NCI-H226 (cell line): ENCODE measurements at regions not wholly inside any gene's neighbourhood (a gene's known extent, or its start where the extent isn't known, plus 50 kb on each side); places are given as distances from the start of the nearest gene placed in this dataset.
A peak's percentile ranks its signal among the peaks of the same experiment; 100 is the strongest.

Experiments used
- DNase-seq: peaks from one replicate; pipeline ENCODE4 v3.0.0-alpha.2; 2015

DNA sequence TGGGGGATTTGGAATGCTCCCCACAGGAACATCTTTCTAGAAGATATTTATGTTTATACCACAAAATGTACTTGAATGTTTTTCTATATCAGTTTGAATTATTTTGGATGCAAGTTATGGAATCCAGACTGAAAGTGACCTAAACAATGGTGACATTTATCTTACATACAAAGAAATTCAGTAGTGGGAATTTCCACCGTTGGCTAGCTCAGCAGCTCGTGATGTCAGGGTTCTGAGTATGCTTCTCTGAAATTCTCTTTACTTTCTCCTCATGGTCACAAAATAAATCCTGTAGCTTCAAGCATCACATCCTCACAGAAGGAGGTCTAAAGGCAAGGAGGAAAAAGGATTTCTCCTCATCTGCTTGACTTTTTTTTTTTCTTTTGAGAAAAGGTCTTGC, 105.3 kb downstream of the AKAIN1 start:
- no peak for DNase-seq

DNA sequence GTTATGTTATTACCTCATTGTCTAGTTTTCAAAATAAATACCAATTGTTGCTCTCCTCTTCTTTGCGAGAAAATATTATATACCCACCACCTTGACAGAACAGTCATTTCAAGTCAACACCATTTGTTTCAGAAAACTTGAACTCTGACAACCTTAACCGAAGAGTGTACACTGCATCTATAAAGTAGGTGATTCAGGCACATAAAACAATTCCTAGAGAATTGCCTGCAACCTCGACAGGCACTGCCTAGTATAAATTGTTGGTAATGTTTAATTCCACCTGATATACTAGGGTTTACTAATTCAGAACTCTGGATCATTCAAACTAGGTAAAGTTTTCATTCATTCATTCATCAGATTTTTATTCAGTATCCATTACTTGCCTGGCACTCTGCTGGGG, 121.8 kb downstream of the AKAIN1 start:
- DNase-seq: no peak

DNA sequence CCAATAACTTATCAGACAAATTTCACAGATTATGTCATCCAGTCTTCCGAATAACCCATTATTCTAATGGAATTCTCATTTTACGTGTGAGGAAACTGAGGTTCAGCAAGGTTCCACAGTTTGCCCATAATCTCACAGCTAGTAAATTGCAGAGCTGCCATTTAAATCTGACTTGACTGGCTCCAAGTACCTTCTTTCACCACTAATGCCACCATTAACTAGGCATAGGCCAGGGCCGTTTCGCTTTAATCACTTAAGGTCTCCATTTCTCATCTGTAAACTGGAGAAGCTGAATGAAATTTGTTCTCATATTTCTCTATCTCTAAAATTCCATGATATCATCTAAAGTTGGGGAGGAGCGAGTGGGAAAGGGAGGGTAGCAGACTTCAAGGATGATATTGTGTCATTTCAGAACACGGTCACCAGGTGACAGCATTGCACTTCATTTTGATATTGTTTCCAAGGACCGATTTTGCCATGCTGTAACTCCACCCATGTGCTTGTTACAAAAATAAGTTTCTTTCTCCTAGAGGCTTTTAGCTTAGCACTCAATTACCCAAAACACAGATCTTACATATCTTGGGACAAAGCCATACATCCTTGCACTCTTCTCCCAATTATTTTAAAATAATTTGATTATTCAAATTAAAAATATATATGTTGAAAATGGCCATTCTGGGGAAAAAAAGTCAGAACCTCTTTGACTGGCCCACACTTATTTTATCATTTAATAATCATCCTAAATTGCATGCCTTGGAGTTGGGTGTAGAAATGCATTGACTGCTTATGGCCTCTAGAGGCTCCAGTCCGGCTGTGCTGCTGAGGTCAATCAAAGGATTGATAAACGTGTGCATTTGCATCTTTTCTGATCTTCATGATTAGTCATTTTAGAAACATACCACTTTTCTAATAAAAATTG, 123.8 kb downstream of the AKAIN1 start:
- peak; percentile 2 for DNase-seq

DNA sequence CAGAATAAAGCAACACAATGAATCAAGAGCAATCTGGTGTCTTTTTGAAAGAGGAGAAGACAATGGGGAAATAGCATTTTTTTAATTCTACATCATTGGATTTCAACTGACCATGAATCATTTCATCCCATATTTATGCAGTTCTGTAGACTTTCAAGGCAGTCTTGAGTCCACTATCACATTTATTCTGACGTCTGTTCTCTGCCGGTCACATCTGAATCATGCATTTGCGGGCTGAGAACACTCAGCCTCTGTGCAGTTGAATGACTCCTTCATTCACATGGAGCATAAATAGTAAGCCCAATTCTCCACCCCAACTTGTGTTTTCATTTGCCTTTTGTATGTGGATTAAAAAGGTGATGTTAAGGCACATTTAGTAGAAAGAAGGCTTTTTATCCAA, 128.2 kb downstream of the AKAIN1 start:
- no peak for DNase-seq

DNA sequence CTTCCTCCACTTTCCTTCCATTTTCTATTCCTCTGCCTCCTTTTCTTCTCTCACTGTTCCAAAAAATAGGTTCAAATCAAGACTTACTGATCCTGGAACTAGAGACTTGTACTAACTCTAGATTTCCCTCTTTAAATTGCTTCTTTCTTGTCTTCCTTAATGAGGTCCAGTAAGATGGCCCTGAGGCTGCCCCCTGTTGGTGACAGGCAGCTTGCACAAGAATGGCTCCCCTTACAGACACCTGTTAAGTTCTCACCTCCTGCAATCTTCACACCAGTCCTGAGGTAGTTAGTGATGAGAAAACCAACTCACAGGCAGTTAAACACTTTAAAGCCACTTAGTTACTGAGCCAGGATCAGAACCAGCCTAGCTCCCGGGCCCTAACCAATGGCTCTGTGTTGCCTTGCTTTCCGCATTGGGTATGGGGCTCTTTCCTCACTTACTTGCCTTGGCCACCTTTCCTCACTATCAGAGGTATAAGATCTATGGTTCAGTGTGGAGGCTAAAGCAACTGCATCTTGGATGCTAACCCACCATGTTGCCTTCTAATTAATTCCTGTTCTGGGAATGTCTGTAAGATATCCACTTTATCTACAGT, 130.6 kb downstream of the AKAIN1 start:
- no peak for DNase-seq

DNA sequence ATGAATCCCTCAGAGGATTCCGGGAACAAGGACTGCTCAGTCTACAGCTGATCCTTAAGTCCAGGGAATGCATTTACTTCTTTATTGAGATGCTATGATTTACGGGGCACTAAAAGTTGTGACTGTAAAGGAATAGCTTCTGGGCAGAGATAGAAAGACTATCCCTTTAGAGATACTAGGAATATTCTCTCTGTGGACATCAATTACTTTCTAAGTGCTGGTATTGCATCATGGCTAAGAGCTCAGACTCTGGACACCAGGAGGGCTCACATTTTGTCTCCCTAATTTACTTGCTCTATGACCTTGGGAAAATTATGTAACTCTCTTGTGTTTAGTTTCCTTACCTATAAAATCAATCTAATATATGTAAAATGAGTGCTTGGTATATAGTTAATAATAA, 131.4 kb downstream of the AKAIN1 start:
- no peak for DNase-seq

DNA sequence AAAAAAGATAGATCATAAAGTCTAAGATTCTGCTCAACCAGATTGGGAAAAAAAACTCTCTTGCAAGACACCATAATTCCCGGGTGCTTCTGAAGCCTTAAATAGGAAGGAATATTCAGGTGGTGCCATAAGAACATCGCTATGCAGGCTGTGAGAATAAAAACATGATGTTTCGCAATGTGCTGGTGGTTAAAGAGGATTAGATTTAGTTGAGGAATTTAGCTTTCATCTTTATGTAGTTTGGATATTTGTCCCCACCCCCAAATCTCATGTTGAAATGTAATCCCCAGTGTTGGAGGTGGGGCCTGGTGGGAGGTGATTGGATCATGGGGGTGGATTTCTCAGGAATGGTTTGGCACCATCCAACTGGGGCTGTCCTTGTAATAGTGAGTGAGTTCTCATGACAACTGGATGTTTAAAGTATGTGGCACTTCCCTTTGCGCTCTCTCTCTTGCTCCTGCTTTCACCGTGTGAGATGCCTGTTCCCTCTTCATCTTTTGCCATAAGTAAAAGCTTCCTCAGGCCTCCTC, 132.2 kb downstream of the AKAIN1 start:
- DNase-seq: no peak

DNA sequence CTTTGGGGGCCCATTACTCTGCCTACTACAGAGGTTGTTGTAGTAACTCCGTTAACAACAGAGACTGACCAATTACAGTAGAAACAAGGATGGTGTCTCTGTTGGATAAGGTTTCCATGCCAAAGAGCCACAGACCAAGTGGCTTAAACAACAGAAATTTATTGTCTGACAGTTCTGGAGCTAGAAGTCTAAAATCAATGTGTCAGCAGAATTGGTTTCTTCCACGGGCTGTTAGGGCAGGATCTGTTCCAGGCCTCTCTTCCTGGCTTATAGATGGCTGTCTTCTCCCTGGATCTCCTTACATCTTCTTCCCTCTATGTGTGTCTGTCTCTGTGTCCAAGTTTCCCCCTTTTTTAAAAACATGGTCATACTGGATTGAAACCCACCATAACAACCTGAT, 135.3 kb downstream of the AKAIN1 start:
- no peak for DNase-seq

DNA sequence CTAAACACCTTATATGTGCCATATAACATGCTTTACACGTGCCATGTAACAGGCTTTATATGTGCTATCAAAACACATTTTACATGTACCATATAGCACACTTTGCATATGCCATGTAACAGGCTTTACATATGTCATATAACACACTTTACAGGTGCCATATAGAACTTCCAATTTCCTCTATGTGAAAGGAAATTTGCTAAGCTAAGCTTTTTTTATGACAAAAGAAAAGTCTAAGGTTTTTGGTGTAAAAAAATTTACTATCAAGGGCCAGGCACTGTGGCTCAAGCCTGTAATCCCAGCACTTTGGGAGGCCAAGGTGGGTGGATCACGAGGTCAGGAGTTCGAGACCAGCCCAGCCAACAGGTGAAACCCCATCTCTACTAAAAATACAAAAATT, 136.5 kb downstream of the AKAIN1 start:
- DNase-seq: no peak

DNA sequence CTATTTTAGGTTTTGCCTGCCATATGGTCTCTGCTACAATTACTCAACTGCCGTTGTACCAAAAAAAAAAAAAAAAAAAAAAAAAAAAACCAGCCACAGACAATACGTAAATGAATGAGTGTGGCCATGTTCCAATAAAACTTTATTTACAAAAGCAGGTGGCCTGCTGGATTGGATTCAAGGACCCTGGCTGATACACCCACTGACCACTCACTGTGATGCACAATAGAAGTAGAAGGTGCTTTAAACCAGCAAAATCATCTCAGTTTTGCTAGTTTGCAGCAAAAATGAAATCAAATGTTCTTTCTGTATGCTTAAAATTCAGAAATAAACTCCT, 137.4 kb downstream of the AKAIN1 start:
- DNase-seq: no peak

DNA sequence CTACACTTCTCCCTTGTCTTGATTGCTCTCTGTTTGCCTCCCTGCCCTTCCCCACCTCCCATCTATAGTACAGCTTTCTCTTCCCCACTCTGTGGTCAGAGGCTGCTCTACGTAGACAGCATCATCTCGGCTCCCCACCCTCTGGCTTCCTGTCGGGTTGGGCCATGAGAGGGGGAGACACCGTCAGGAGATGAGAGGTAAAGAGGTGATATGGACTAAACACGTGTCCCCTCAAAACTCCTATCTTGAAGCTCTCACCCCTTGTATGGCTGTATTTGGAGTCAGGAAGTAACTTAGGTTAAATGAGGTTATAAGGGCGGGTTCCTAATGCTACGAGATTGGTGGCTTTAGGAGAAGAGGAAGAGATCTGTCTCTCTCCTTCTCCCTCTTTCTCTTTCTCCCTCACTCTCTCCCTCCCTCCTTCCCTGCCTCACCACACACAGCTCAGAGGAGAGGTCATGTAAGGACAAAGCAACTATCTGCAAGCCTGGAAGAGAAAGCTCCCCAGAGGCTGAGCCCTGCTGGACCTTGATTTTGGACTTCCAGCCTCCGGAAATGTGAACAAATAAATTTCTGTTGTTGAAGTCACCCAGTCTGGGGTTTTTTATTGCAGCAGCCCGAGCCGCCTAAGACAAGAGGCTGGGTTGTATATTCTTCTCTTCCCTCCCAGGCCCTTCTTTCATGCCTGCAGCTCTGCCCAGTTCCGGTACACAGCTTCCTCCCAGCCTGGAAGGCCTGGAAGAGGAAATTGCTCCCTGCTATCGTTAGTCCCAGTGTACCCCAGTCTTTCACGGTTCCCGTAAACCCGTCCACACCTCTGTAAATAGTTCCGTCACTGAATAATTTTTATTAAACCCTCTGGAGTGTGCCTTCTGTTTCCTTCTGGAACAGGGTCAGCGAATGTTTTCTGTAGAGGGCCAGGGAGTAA, 138.0 kb downstream of the AKAIN1 start:
- DNase-seq: no peak

DNA sequence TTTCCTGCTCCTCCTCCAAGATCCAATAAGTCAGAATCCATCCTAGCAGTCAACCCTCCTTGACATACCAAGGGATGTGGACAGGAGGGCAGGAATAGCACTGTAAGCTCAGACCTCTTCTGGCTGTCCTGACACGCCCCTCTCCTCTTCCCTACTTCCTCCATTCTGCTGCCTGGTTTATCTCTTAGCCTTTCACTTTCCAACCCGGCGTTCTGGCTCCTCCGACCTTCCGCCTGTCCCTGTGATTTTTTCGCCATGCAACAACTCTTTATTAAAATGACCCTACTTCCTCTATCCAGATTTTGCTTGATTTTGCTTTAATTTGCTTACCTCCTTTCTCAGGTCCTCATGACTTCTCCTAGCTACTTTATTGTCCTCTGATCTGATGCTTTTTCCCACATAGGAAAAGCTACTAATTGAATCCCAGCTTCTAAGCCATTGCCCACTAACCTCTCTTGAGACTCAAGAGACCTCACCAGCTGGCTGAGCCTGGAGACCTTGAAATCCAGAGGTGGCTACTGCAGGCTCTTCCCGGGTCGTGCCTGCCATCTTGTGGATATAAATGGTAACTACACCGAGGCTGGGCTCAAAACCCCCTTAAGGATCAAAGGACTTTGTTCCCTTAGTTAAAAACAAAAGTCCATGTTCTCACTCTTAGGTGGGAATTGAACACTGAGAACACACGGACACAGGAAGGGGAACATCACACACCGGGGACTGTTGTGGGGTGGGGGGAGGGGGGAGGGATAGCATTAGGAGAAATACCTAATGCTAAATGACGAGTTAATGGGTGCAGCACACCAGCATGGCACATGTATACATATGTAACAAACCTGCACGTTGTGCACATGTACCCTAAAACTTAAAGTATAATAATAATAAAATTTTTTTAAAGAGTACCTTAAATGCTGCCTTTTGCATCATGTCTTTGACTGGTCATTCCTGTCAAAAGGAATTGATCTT, 139.4 kb downstream of the AKAIN1 start:
- DNase-seq: peak; percentile 2

DNA sequence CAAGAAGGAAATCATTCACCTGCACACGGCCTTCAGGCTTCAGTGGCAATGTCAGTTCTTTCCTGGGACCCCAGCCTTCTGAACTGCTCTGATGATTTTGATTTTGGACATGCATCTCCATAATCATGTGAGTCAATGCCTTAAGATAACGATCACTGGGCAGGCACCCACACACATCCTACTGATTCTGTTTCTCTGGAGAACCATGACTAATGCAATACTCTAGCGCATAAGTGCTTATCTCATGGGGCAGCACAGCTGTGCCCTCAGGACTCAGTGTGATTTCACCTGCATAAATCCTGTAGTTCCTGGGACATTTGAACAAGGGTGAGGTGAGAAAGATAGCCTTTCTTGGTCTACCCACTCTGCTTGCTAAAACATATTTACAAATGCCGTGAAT, 144.6 kb downstream of the AKAIN1 start:
- no peak for DNase-seq

DNA sequence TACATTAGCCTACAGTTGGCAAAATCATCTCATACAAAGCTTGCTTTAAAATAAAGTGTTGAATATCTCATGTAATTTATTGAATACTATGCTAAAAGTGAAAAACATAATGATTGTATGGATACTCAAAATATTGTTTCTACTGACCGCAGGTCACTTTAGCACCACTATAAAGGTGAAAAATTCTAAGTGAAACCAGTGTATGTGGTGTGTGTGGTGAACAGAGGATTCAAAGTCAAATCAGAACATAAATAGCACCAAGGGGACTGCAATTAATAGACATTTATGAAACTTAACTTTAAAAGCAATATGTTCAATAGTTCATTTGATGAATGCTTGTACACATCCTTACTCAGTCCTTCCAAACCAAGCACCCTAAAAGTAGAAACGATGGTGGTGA, 145.8 kb downstream of the AKAIN1 start:
- no peak for DNase-seq

DNA sequence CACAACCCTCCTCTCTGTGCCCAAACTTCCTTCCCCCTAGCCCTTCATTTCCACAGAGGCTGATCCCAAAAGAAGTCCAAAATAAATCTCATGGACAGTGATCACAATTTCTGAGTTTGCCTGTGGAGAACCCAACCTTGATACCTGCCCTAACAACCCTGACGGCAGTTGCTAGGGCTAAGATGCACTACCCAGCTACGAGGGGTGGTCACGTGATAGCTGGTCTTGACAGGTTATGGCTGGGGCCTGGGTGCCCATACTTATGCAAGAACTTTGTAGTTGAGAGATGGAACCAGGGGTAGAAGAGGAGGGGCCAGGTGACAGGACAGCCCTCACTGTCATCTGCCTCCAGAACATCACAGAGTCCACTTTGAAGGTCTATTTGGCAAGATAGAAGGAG, 147.9 kb downstream of the AKAIN1 start:
- DNase-seq: no peak

DNA sequence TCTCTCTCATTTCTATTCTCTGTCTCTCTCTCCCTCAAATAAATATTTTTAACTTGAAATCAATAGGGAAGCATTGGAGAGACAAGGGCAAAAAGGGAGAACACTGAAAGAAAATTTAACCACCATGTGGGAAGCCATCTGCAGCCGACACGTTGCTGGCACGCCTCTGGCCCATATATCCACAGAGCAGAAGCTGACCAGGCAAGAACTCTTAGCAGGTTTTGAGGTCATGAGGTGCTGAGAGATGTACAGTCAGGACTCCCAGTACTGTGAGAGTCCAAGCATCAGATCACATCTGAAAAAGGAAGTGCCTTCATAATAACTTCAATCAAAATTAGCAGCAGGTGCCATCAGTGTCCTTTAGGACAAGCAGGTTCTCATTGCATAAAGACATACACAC, 156.6 kb downstream of the AKAIN1 start:
- DNase-seq: no peak

DNA sequence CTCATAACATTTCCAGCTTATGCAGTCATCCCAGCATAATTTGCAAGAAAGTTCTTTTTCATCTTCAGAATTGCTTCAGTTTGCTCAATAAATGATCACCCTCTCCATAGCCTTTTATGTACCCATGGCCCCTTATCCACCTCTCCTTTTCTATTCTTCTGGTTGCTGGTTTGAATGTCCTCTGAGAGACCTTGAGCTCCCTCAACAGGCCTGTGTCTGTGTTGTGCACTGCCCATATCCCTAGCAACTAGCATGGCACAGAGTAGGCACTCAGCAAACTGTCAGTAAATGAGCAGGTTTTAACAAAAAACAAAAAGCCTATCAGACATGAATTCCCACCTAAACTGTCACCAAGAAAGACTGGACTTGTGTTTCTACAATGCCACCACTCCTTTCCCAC, 160.5 kb downstream of the AKAIN1 start:
- DNase-seq: no peak

DNA sequence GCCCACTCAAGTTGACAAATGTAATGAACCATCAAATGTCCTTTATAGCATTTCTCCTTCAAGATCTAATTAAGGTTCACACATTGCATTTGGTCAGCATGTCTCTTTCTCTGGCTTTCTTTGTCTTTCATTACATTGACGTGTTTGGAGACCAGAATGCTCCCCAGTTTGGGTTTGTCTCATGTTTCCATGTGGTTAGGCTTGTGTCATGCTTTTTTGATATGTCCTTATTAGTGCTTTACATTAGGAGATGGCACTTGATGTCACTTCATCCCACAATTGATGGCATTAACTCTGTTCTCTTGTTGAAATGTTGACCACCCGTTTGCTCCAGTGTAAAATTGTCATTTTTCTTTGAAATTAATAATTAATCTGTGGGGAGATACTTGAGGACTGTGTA, 165.8 kb downstream of the AKAIN1 start:
- DNase-seq: no peak

DNA sequence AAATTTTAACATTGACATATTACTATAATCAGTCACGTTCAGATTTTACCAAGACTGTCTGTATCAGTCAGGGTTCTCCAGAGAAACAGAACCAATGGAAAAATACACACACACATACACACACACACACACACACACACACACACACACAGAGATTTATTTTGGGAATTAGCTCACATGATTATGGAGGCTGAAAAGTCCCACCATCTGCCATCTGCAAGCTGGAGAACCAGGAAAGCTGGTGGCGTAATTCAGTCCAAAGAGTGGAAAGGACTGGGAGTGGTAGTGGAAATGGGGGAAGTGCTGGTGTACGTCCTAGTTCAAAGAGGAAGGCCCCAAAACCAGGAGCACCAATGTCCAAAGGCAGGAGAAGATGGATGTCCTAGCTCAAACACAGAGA, 166.4 kb downstream of the AKAIN1 start:
- DNase-seq: no peak

DNA sequence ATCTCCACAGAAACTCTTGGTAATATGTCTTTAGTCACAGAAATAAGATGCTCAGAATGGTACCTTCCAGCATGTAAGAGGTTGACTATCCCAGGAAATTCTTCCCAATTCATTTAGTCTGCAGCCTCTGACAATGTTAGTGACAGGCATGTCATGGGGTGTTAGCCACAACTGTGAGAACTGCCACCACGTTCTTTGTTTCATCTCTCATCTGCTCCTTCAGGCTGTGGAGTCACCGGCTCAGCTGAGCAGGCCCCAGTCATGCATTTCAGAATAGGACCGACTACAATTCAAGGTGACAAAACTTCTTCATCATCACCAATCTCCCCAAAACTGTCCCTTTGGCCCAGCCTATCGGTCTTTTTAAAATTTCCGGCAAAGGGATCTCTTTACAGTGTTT, 167.5 kb downstream of the AKAIN1 start:
- no peak for DNase-seq

DNA sequence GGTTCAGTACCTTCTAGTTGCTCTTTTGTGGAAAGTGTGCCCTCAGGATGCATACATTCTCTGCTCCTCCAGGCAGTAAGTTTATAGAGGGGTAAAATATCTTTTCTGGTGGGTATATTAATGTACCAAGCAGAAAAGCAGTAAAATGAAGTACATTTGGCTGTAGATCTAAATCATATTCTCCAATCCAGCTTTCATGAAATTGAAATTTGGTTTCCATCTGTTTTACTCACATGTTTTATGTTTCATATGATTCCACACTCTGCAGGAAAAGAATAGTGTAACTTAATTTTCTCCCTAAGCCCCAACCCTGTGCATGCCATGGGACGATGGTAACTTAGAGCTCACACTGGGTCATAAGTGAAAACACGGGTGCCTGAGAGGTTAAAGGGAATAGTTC, 172.3 kb downstream of the AKAIN1 start:
- no peak for DNase-seq

DNA sequence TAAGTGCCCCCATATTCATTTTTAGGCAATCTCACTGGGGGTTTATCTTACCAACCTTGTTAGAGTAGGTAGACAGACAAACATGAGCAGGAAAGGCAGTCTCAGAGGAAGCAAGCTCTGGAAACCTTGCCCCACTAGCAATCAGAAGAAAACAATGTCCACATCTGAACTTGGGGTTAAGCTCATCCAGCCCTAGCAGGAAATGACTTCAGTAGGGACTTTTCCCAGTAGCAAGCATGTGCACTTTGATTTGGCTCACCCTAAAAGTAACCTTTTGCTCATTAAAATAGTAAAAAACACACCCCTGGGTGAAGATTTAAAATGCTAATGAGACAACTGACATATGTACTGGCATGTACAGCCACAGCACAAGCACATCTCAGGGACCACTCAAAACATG, 175.5 kb downstream of the AKAIN1 start:
- no peak for DNase-seq
